Lower lobe of right lung (tissue), 2 donors: ENCODE measurements at regions not wholly inside any gene's neighbourhood (a gene's known extent, or its start where the extent isn't known, plus 50 kb on each side); places are given as distances from the start of the nearest gene placed in this dataset.

ENCODE experiments used
- ATAC-seq, 2 donors: fragments of 200-7000 bp; cut with Tn5 transposase; one replicate each; pipeline ENCODE4 v1.9.1; 2020 to 2022; ENCODE audit warnings: mild to moderate bottlenecking in 2 of 2, moderate library complexity in 2 of 2
- DNase-seq: peaks from one replicate; pipeline ENCODE4 v3.0.0-alpha.2; 2020
- H3K27ac ChIP-seq: fragments of 200-600 bp; one replicate; pipeline ENCODE4 v1.8.0; 2022
- H3K27me3 ChIP-seq: fragments of 200-600 bp; one replicate; pipeline ENCODE4 v1.8.0; 2022; ENCODE audit warnings: low read depth
- H3K36me3 ChIP-seq: fragments of 200-600 bp; one replicate; pipeline ENCODE4 v1.8.0; 2022; ENCODE audit warnings: mild to moderate bottlenecking
- H3K4me1 ChIP-seq: fragments of 200-600 bp; one replicate; pipeline ENCODE4 v1.8.0; 2022
- H3K4me3 ChIP-seq: fragments of 200-600 bp; one replicate; pipeline ENCODE4 v1.8.0; 2022; ENCODE audit warnings: mild to moderate bottlenecking
- H3K9me3 ChIP-seq: fragments of 200-600 bp; one replicate; pipeline ENCODE4 v1.8.0; 2022
- CTCF ChIP-seq: fragments of 200-600 bp; IDR thresholded peaks from one replicate; pipeline ENCODE4 v1.8.0; 2022; ENCODE audit warnings: antibody characterized with exemption, mild to moderate bottlenecking
- intact Hi-C: fragments of 100-400 bp; cut with DNase I; formaldehyde crosslinking; loops from one replicate; pipeline ENCODE4 v1.11.0; 2022
- donor health status: DM: no; HTN: yes; CAD: no; lungs with severe emphysema.

GRCh38 chr22:44381761-44382115 is 69.0 kb upstream of the SHISAL1 start:
- Histone ChIP-seq H3K4me3 (no peak overlapping the region), H3K4me1 (no peaks in the 10 kb centered on the region), H3K27ac (no peak overlapping the region), H3K9me3 (no peaks in the 10 kb centered on the region), H3K36me3 (no peaks in the 10 kb centered on the region), H3K27me3 (peaks cover 14% of the 10 kb centered on the region)
- DNase-seq (no peak), ATAC-seq (no peak)
- no peak for TF ChIP-seq CTCF
- intact Hi-C loops = no loop called here

- no peaks in the 10 kb centered on the region for H3K36me3 ChIP-seq
- peak; percentile 19 for DNase-seq
These were observed 68.2 kb upstream of the SHISAL1 start for GRCh38 chr22:44380756-44381486.

GRCh38 chr22:44379817-44380755 is 67.3 kb upstream of the SHISAL1 start:
- H3K4me3 ChIP-seq = no peak overlapping the region
- no peak for TF ChIP-seq CTCF
- peaks cover 5% of the 10 kb centered on the region for H3K9me3 ChIP-seq
- ATAC-seq = no peak
- H3K27me3 ChIP-seq = peaks cover 14% of the 10 kb centered on the region
- no peak overlapping the region for H3K27ac ChIP-seq
- no peaks in the 10 kb centered on the region for H3K4me1 ChIP-seq
- H3K36me3 ChIP-seq = no peaks in the 10 kb centered on the region
- peak; percentile 6 for DNase-seq
- intact Hi-C loops = no loop called here

More at GRCh38 chr22:44380756-44381486, 68.2 kb upstream of the SHISAL1 start:
- Histone ChIP-seq H3K27me3 (peaks cover 14% of the 10 kb centered on the region), H3K4me1 (no peaks in the 10 kb centered on the region), H3K9me3 (no peaks in the 10 kb centered on the region), H3K4me3 (no peak overlapping the region), H3K27ac (no peak overlapping the region)
- intact Hi-C loops = no loop called here
- no peak for ATAC-seq
- no peak for TF ChIP-seq CTCF

- Histone ChIP-seq H3K27ac (no peak overlapping the region), H3K36me3 (no peaks in the 10 kb centered on the region), H3K4me1 (no peaks in the 10 kb centered on the region), H3K27me3 (peaks cover 14% of the 10 kb centered on the region), H3K9me3 (peaks cover 9% of the 10 kb centered on the region), H3K4me3 (no peak overlapping the region)
- TF ChIP-seq CTCF = no peak
- intact Hi-C loops = no loop called here
- ATAC-seq (no peak), DNase-seq (no peak)
These were observed 65.6 kb upstream of the SHISAL1 start for GRCh38 chr22:44378380-44378779.

- ATAC-seq (no peak), DNase-seq (no peak)
These were observed 62.7 kb upstream of the SHISAL1 start for GRCh38 chr22:44375451-44375850.

More at GRCh38 chr22:44375451-44375850, 62.7 kb upstream of the SHISAL1 start:
- H3K9me3 ChIP-seq = peaks cover 9% of the 10 kb centered on the region
- H3K4me3 ChIP-seq = no peak overlapping the region
- TF ChIP-seq CTCF = no peak
- no peak overlapping the region for H3K27ac ChIP-seq
- H3K27me3 ChIP-seq = peaks cover 9% of the 10 kb centered on the region
- intact Hi-C loops = no loop called here
- H3K36me3 ChIP-seq = no peaks in the 10 kb centered on the region
- H3K4me1 ChIP-seq = no peaks in the 10 kb centered on the region
